IMR-90 (cell line): ENCODE measurements at regions not wholly inside any gene's neighbourhood (a gene's known extent, or its start where the extent isn't known, plus 50 kb on each side); places are given as distances from the start of the nearest gene placed in this dataset.

ENCODE experiments used
- ATAC-seq: fragments of 200-7000 bp; cut with Tn5 transposase; 2 replicates; pipeline ENCODE4 v1.9.1; 2020; ENCODE audit warnings: low read depth, mild to moderate bottlenecking, moderate library complexity
- BruUV-seq: library from RNA; stranded (reverse); fragments of 400-500 nt; replicated peaks from 2 replicates; lab custom pipeline; 2021; lab: Mats Ljungman, UMichigan
- CTCF ChIA-PET: fragments of 300-600 bp; formaldehyde crosslinking; extraction: SDS; loops from one replicate; lab custom pipeline; 2021; ENCODE audit warnings: antibody characterized with exemption; lab: Yijun Ruan, JAX
- POLR2A ChIA-PET: fragments of 300-600 bp; sonication (Branson Sonifier 250); formaldehyde crosslinking; loops from one replicate; lab custom pipeline; 2022; ENCODE audit warnings: antibody characterized with exemption; ENCODE audit not compliant: unreplicated experiment; lab: Charles Lee
- DNase-seq: peaks from one replicate; pipeline ENCODE4 v3.0.0; 2013
- H2AFZ ChIP-seq: replicated peaks from 2 replicates; pipeline ENCODE3; 2013; ENCODE audit warnings: low read length, mild to moderate bottlenecking; ENCODE audit not compliant: poor library complexity
- H2AK5ac ChIP-seq: 2 replicates; pipeline ENCODE4 v1.6.1; 2013; ENCODE audit warnings: low read depth, low read length, inconsistent platforms
- H2AK9ac ChIP-seq: replicated peaks from 2 replicates; pipeline ENCODE3; 2013; ENCODE audit warnings: mild to moderate bottlenecking, low read depth, low read length, moderate library complexity; ENCODE audit not compliant: poor library complexity
- H2BK120ac ChIP-seq: 2 replicates; pipeline ENCODE4 v1.6.1; 2013; ENCODE audit warnings: low read depth, low read length, inconsistent platforms
- H2BK15ac ChIP-seq: 3 replicates; pipeline ENCODE4 v1.6.1; 2013; ENCODE audit warnings: low read depth, low read length, inconsistent platforms
- H2BK20ac ChIP-seq: 2 replicates; pipeline ENCODE4 v1.6.1; 2013; ENCODE audit warnings: low read depth, mild to moderate bottlenecking, inconsistent platforms, low read length, moderate library complexity
- H2BK5ac ChIP-seq: 2 replicates; pipeline ENCODE4 v1.6.1; 2013; ENCODE audit warnings: mild to moderate bottlenecking, low read depth, low read length, inconsistent platforms; ENCODE audit not compliant: poor library complexity, severe bottlenecking
- H3K14ac ChIP-seq: replicated peaks from 2 replicates; pipeline ENCODE4 v1.6.1; 2013; ENCODE audit warnings: low read depth, low read length, inconsistent platforms
- H3K18ac ChIP-seq: 2 replicates; pipeline ENCODE4 v1.6.1; 2013; ENCODE audit warnings: low read depth, low read length, control low read depth
- H3K23ac ChIP-seq: 2 replicates; pipeline ENCODE4 v1.6.1; 2013; ENCODE audit warnings: low read depth, low read length, inconsistent platforms
- H3K27ac ChIP-seq: 2 replicates; pipeline ENCODE4 v1.5.1; 2013; ENCODE audit warnings: mild to moderate bottlenecking, control low read depth, low read length; ENCODE audit not compliant: insufficient read depth
- H3K27me3 ChIP-seq: 2 replicates; pipeline ENCODE4 v1.6.1; 2013; ENCODE audit warnings: low read length; ENCODE audit not compliant: control insufficient read depth, insufficient read depth
- H3K36me3 ChIP-seq: 2 replicates; pipeline ENCODE4 v1.6.1; 2013; ENCODE audit warnings: low read length, mixed read lengths; ENCODE audit not compliant: control insufficient read depth, insufficient read depth
- H3K4ac ChIP-seq: 2 replicates; pipeline ENCODE4 v1.6.1; 2013; ENCODE audit warnings: low read depth, low read length, inconsistent platforms
- H3K4me1 ChIP-seq: 2 replicates; pipeline ENCODE4 v1.6.1; 2013; ENCODE audit warnings: low read length, mixed read lengths; ENCODE audit not compliant: control insufficient read depth, insufficient read depth
- H3K4me2 ChIP-seq: 2 replicates; pipeline ENCODE4 v1.6.1; 2013; ENCODE audit warnings: low read depth, mild to moderate bottlenecking, control low read depth, low read length, moderate library complexity
- H3K4me3 ChIP-seq: 2 replicates; pipeline ENCODE4 v1.5.1; 2013; ENCODE audit warnings: low read depth, mild to moderate bottlenecking, control low read depth, low read length, moderate library complexity; ENCODE audit not compliant: insufficient read depth
- H3K56ac ChIP-seq: 2 replicates; pipeline ENCODE4 v1.6.1; 2013; ENCODE audit warnings: low read length, inconsistent platforms; ENCODE audit not compliant: insufficient read depth; ENCODE audit errors: extremely low read depth
- H3K79me1 ChIP-seq, 2 experiments: 2 replicates each; pipeline ENCODE4 v1.6.1; 2013; ENCODE audit warnings: low read length in 2 of 2, inconsistent platforms in 1 of 2, low read depth in 1 of 2
- H3K9ac ChIP-seq: 2 replicates; pipeline ENCODE4 v1.6.1; 2013; ENCODE audit warnings: low read depth, low read length, control low read depth
- H3K9me1 ChIP-seq: 2 replicates; pipeline ENCODE4 v1.6.1; 2013; ENCODE audit warnings: low read length, inconsistent platforms; ENCODE audit not compliant: insufficient read depth
- H3K9me3 ChIP-seq: 2 replicates; pipeline ENCODE4 v1.6.1; 2013; ENCODE audit warnings: low read length; ENCODE audit not compliant: control insufficient read depth, insufficient read depth
- H4K20me1 ChIP-seq: 2 replicates; pipeline ENCODE4 v1.6.1; 2013; ENCODE audit warnings: low read length, inconsistent platforms; ENCODE audit not compliant: insufficient read depth
- H4K5ac ChIP-seq: 2 replicates; pipeline ENCODE4 v1.6.1; 2013; ENCODE audit warnings: mild to moderate bottlenecking, low read depth, low read length, control low read depth
- H4K8ac ChIP-seq, 2 experiments: 2 replicates each; pipeline ENCODE4 v1.6.1; 2013; ENCODE audit warnings: low read depth in 2 of 2, low read length in 2 of 2, control low read depth in 1 of 2, inconsistent platforms in 1 of 2
- H4K91ac ChIP-seq: 2 replicates; pipeline ENCODE4 v1.6.1; 2013; ENCODE audit warnings: low read depth, low read length, inconsistent platforms; ENCODE audit not compliant: insufficient read depth
- BHLHE40 ChIP-seq: fragments of 150-350 bp; IDR thresholded peaks from 2 replicates; pipeline ENCODE4 v1.6.1; 2016; ENCODE audit warnings: mild to moderate bottlenecking, low read depth, low read length
- CEBPB ChIP-seq: IDR thresholded peaks from 2 replicates; pipeline ENCODE4 v1.6.1; 2012; ENCODE audit warnings: low read depth, low read length, improper control_type of control experiment
- CHD1 ChIP-seq: IDR thresholded peaks from 2 replicates; pipeline ENCODE4 v1.6.1; 2012; ENCODE audit warnings: low read depth, low read length, improper control_type of control experiment
- CTCF ChIP-seq: conservative IDR thresholded peaks from 2 replicates; pipeline ENCODE4 v1.5.1; 2012; ENCODE audit warnings: mild to moderate bottlenecking, low read depth, low read length, improper control_type of control experiment
- ELK1 ChIP-seq: fragments of 150-350 bp; IDR thresholded peaks from 2 replicates; pipeline ENCODE4 v1.6.1; 2016; ENCODE audit warnings: low read depth, mild to moderate bottlenecking, low read length, moderate library complexity, borderline replicate concordance
- FOS ChIP-seq: fragments of 150-350 bp; IDR thresholded peaks from 2 replicates; pipeline ENCODE4 v1.6.1; 2016; ENCODE audit warnings: low read depth, low read length
- MAFK ChIP-seq: IDR thresholded peaks from 2 replicates; pipeline ENCODE4 v1.6.1; 2012; ENCODE audit warnings: low read depth, low read length, improper control_type of control experiment
- MAZ ChIP-seq: IDR thresholded peaks from 2 replicates; pipeline ENCODE4 v1.6.1; 2012; ENCODE audit warnings: low read depth, mild to moderate bottlenecking, low read length, improper control_type of control experiment, moderate library complexity, borderline replicate concordance
- MXI1 ChIP-seq: IDR thresholded peaks from 2 replicates; pipeline ENCODE4 v1.6.1; 2012; ENCODE audit warnings: low read depth, mild to moderate bottlenecking, low read length, moderate library complexity, borderline replicate concordance
- NFE2L2 ChIP-seq: fragments of 150-350 bp; IDR thresholded peaks from 2 replicates; pipeline ENCODE4 v1.6.1; 2016; ENCODE audit warnings: low read depth, mild to moderate bottlenecking, low read length
- POLR2A ChIP-seq: IDR thresholded peaks from 2 replicates; pipeline ENCODE4 v1.6.1; 2012; ENCODE audit warnings: mild to moderate bottlenecking, low read depth, low read length
- RAD21 ChIP-seq: IDR thresholded peaks from 2 replicates; pipeline ENCODE4 v1.6.1; 2012; ENCODE audit warnings: low read length, improper control_type of control experiment
- RCOR1 ChIP-seq: IDR thresholded peaks from 2 replicates; pipeline ENCODE4 v1.6.1; 2012; ENCODE audit warnings: mild to moderate bottlenecking, low read length, improper control_type of control experiment; ENCODE audit not compliant: insufficient replicate concordance
- RFX5 ChIP-seq: IDR thresholded peaks from 2 replicates; pipeline ENCODE4 v1.8.0; 2012; ENCODE audit warnings: low read depth, mild to moderate bottlenecking, low read length, moderate library complexity
- SMC3 ChIP-seq: fragments of 150-350 bp; IDR thresholded peaks from 2 replicates; pipeline ENCODE4 v1.6.1; 2016; ENCODE audit warnings: low read depth, mild to moderate bottlenecking, antibody characterized with exemption, low read length, moderate library complexity
- USF2 ChIP-seq: fragments of 150-350 bp; IDR thresholded peaks from 2 replicates; pipeline ENCODE4 v1.6.1; 2017; ENCODE audit warnings: mild to moderate bottlenecking, antibody characterized with exemption, low read length, low read depth
- WGBS, 2 experiments: methylation state at CpG; one replicate each; pipeline versions ENCODE4 v1.1.5 to v1.1.7; 2013; ENCODE audit warnings: missing lambda C conversion rate in 2 of 2; ENCODE audit not compliant: insufficient read length in 1 of 2; ENCODE audit errors: extremely low coverage in 2 of 2; 5-methylcytosine and 5-hydroxymethylcytosine counted together
- dilution Hi-C: fragments of 300-500 bp; cut with HindIII; formaldehyde crosslinking; loops from one replicate; pipeline ENCODE4 v1.14.3; 2018; ENCODE audit warnings: low sequenced_read_pairs; ENCODE audit not compliant: unreplicated experiment
- in situ Hi-C: fragments of 300-500 bp; cut with MboI; formaldehyde crosslinking; loops from 3 replicates; pipeline ENCODE4 v1.14.3; 2019; ENCODE audit warnings: low sequenced_read_pairs, inconsistent platforms, mixed read lengths
- intact Hi-C: fragments of 100-400 bp; cut with micrococcal nuclease; formaldehyde crosslinking; loops from 2 replicates; pipeline ENCODE4 v1.10.0; 2022

- in situ Hi-C loops = no loop called here
- CTCF ChIA-PET = no interaction called here
Measured at GRCh38 chr17:22453181-22453580, 760.9 kb downstream of the KCNJ18 start.

More at GRCh38 chr17:22453181-22453580, 760.9 kb downstream of the KCNJ18 start:
- Histone ChIP-seq H3K4me1 (no peaks in the 10 kb centered on the region), H4K20me1 (no peaks in the 10 kb centered on the region), H3K9ac (no peak overlapping the region), H3K27me3 (no peaks in the 10 kb centered on the region), H2AK9ac (no peak overlapping the region), H3K9me3 (peaks cover 13% of the 10 kb centered on the region; the same call in 1 of the 2 replicates), H3K18ac (no peak overlapping the region), H3K9me1 (no peaks in the 10 kb centered on the region), H3K79me1 (no peaks in the 10 kb centered on the region), H2AK5ac (no peak overlapping the region), H2BK15ac (no peak overlapping the region), H4K5ac (no peak overlapping the region), H3K36me3 (no peaks in the 10 kb centered on the region), H2BK5ac (no peak overlapping the region), H2BK120ac (no peak overlapping the region), H3K23ac (no peak overlapping the region), H3K27ac (no peak overlapping the region), H3K4me2 (no peak overlapping the region), H3K4ac (no peak overlapping the region), H4K91ac (no peak overlapping the region), H2BK20ac (no peak overlapping the region), H3K56ac (no peak overlapping the region), H2AFZ (no peak overlapping the region), H3K14ac (no peak overlapping the region), H3K4me3 (no peak overlapping the region), H4K8ac (no peak overlapping the region)
- no TSS peak for BruUV-seq
- no peak for TF ChIP-seq NFE2L2
- TF ChIP-seq CEBPB = no peak
- no peak for TF ChIP-seq MAFK
- TF ChIP-seq CTCF = no peak
- TF ChIP-seq SMC3 = no peak
- TF ChIP-seq RCOR1 = no peak
- TF ChIP-seq USF2 = no peak
- no peak for TF ChIP-seq MXI1
- no peak for TF ChIP-seq MAZ
- TF ChIP-seq FOS = no peak
- no peak for TF ChIP-seq RAD21
- TF ChIP-seq BHLHE40 = no peak
- TF ChIP-seq POLR2A = no peak
- TF ChIP-seq ELK1 = no peak
- TF ChIP-seq RFX5 = no peak
- no peak for TF ChIP-seq CHD1
- dilution Hi-C loops (no loop called here), intact Hi-C loops (no loop called here)
- ATAC-seq = no peak
- DNase-seq = no peak
- POLR2A ChIA-PET = no interaction called here
- WGBS, 2 experiments = no CpG with 5 or more reads among the region's 19 CpGs
